Neural cell (in vitro differentiated cells): ENCODE measurements at regions not wholly inside any gene's neighbourhood (a gene's known extent, or its start where the extent isn't known, plus 50 kb on each side); places are given as distances from the start of the nearest gene placed in this dataset.

ENCODE experiments used
- H2AFZ ChIP-seq: fragments of 200-600, 300-800 bp; sonication (generic), shearing (Covaris generic); 2 replicates; pipeline ENCODE4 v1.6.0; 2014; ENCODE audit warnings: low read depth, mild to moderate bottlenecking, antibody characterized with exemption, low read length, moderate library complexity
- H3F3A ChIP-seq: fragments of 200-600 bp; shearing (Covaris generic); 2 replicates; pipeline ENCODE4 v1.6.1; 2016; ENCODE audit warnings: mild to moderate bottlenecking, moderate library complexity, mixed read lengths, antibody characterized with exemption, low read length; ENCODE audit not compliant: insufficient read depth, poor library complexity, severe bottlenecking
- H3K27ac ChIP-seq: fragments of 200-600, 300-800 bp; sonication (generic), shearing (Covaris generic); 2 replicates; pipeline ENCODE4 v1.5.1; 2014; ENCODE audit warnings: mild to moderate bottlenecking, low read length, moderate library complexity
- H3K27me3 ChIP-seq: fragments of 300-800, 200-600 bp; sonication (generic), shearing (Covaris generic); 2 replicates; pipeline ENCODE4 v1.6.0; 2014; ENCODE audit warnings: mild to moderate bottlenecking, low read depth, low read length, moderate library complexity; ENCODE audit not compliant: insufficient read depth
- H3K36me3 ChIP-seq: fragments of 300-800, 200-600 bp; sonication (generic), shearing (Covaris generic); 2 replicates; pipeline ENCODE4 v1.5.1; 2014; ENCODE audit warnings: mild to moderate bottlenecking, antibody characterized with exemption, low read length, moderate library complexity; ENCODE audit not compliant: insufficient read depth
- H3K4me2 ChIP-seq: fragments of 300-800, 200-600 bp; sonication (generic), shearing (Covaris generic); 2 replicates; pipeline ENCODE4 v1.6.0; 2014; ENCODE audit warnings: mild to moderate bottlenecking, low read length
- H3K4me3 ChIP-seq: fragments of 300-800, 200-600 bp; sonication (generic), shearing (Covaris generic); 2 replicates; pipeline ENCODE4 v1.5.1; 2014; ENCODE audit warnings: mild to moderate bottlenecking, low read length, moderate library complexity
- H3K79me2 ChIP-seq: fragments of 200-600 bp; shearing (Covaris generic); replicated peaks from 2 replicates; pipeline ENCODE4 v1.6.0; 2014; ENCODE audit warnings: mild to moderate bottlenecking, low read length, moderate library complexity; ENCODE audit not compliant: insufficient read depth
- H3K9ac ChIP-seq: fragments of 300-800, 200-600 bp; sonication (generic), shearing (Covaris generic); 2 replicates; pipeline ENCODE4 v1.6.1; 2016; ENCODE audit warnings: mild to moderate bottlenecking, low read length, mixed read lengths
- H3K9me2 ChIP-seq: fragments of 200-600 bp; shearing (Covaris generic); 2 replicates; pipeline ENCODE4 v1.6.1; 2016; ENCODE audit warnings: mild to moderate bottlenecking, low read length, mixed read lengths; ENCODE audit not compliant: insufficient read depth
- H3K9me3 ChIP-seq: fragments of 200-600, 300-800 bp; sonication (generic), shearing (Covaris generic); 2 replicates; pipeline ENCODE4 v1.6.1; 2016; ENCODE audit warnings: mild to moderate bottlenecking, mixed run types, low read length, moderate library complexity, mixed read lengths
- H4K20me1 ChIP-seq: fragments of 200-600 bp; shearing (Covaris generic); 2 replicates; pipeline ENCODE4 v1.6.1; 2016; ENCODE audit warnings: mild to moderate bottlenecking, mixed run types; ENCODE audit not compliant: insufficient read depth
- CTCF ChIP-seq: fragments of 450-650 bp; IDR thresholded peaks from 2 replicates; pipeline ENCODE4 v1.5.1; 2014; ENCODE audit warnings: antibody characterized with exemption, mild to moderate bottlenecking, moderate library complexity; ENCODE audit not compliant: poor library complexity, severe bottlenecking
- EP300 ChIP-seq: fragments of 450-650 bp; conservative IDR thresholded peaks from 2 replicates; pipeline ENCODE4 v1.6.1; 2014; ENCODE audit warnings: antibody characterized with exemption, mild to moderate bottlenecking, moderate library complexity; ENCODE audit not compliant: poor library complexity, severe bottlenecking
- EZH2 ChIP-seq: fragments of 200-600, 300-800 bp; shearing (Covaris generic), sonication (generic); IDR thresholded peaks from 2 replicates; pipeline ENCODE4 v1.6.1; 2014; ENCODE audit warnings: antibody characterized with exemption, low read length, borderline replicate concordance, mild to moderate bottlenecking; ENCODE audit not compliant: insufficient read depth, poor library complexity, severe bottlenecking
- MXI1 ChIP-seq: fragments of 450-650 bp; conservative IDR thresholded peaks from 2 replicates; pipeline ENCODE4 v1.6.1; 2014; ENCODE audit warnings: antibody characterized with exemption, mild to moderate bottlenecking; ENCODE audit not compliant: poor library complexity, severe bottlenecking
- POLR2AphosphoS5 ChIP-seq: IDR thresholded peaks from 2 replicates; pipeline ENCODE4 v1.6.1; 2012
- RAD21 ChIP-seq: fragments of 450-650 bp; conservative IDR thresholded peaks from 2 replicates; pipeline ENCODE4 v1.6.1; 2014; ENCODE audit warnings: antibody characterized with exemption, mild to moderate bottlenecking, moderate library complexity
- REST ChIP-seq: IDR thresholded peaks from 2 replicates; pipeline ENCODE4 v1.6.1; 2012; ENCODE audit warnings: borderline replicate concordance
- SMC3 ChIP-seq: fragments of 450-650 bp; conservative IDR thresholded peaks from 2 replicates; pipeline ENCODE4 v1.6.1; 2014; ENCODE audit warnings: antibody characterized with exemption, mild to moderate bottlenecking, moderate library complexity; ENCODE audit not compliant: poor library complexity
- TAF1 ChIP-seq: IDR thresholded peaks from 2 replicates; pipeline ENCODE4 v1.6.1; 2012; ENCODE audit warnings: low read depth

- Histone ChIP-seq H3K36me3 (no peaks in the 10 kb centered on the region), H3K9ac (no peak overlapping the region), H2AFZ (no peak overlapping the region), H3K27ac (no peak overlapping the region), H3K27me3 (no peaks in the 10 kb centered on the region), H3K4me2 (no peak overlapping the region), H3K9me2 (no peaks in the 10 kb centered on the region), H3K9me3 (no peaks in the 10 kb centered on the region), H4K20me1 (no peaks in the 10 kb centered on the region), H3K79me2 (no peaks in the 10 kb centered on the region), H3K4me3 (no peak overlapping the region), H3F3A (no peaks in the 10 kb centered on the region)
- no peak for TF ChIP-seq RAD21
- no peak for TF ChIP-seq MXI1
- TF ChIP-seq EZH2: no peak
- TF ChIP-seq CTCF: no peak
- no peak for TF ChIP-seq REST
- TF ChIP-seq POLR2AphosphoS5: no peak
- no peak for TF ChIP-seq TAF1
- TF ChIP-seq EP300: no peak
- TF ChIP-seq SMC3: no peak
Measured at GRCh38 chr12:91533366-91533765, 350.7 kb upstream of the DCN start.

- no peak overlapping the region for H3K27ac ChIP-seq
- H3K4me3 ChIP-seq: no peak overlapping the region
- no peak for TF ChIP-seq EZH2
- no peak for TF ChIP-seq MXI1
- TF ChIP-seq SMC3: no peak
- no peak for TF ChIP-seq REST
- no peak for TF ChIP-seq TAF1
- TF ChIP-seq EP300: no peak
- TF ChIP-seq RAD21: no peak
- TF ChIP-seq POLR2AphosphoS5: no peak
- no peak for TF ChIP-seq CTCF
- no peak overlapping the region for H3K9ac ChIP-seq
- H3K9me2 ChIP-seq: no peaks in the 10 kb centered on the region
- H3K4me2 ChIP-seq: no peak overlapping the region
- no peaks in the 10 kb centered on the region for H3K79me2 ChIP-seq
- no peaks in the 10 kb centered on the region for H3K36me3 ChIP-seq
- no peak overlapping the region for H2AFZ ChIP-seq
- H4K20me1 ChIP-seq: no peaks in the 10 kb centered on the region
- H3K9me3 ChIP-seq: no peaks in the 10 kb centered on the region
- H3F3A ChIP-seq: no peaks in the 10 kb centered on the region
- no peaks in the 10 kb centered on the region for H3K27me3 ChIP-seq
Measured at GRCh38 chr12:91529829-91530228, 347.2 kb upstream of the DCN start.
